Subcutaneous abdominal adipose tissue (tissue), 5 donors: ENCODE measurements at regions not wholly inside any gene's neighbourhood (a gene's known extent, or its start where the extent isn't known, plus 50 kb on each side); places are given as distances from the start of the nearest gene placed in this dataset.

Experiments used
- H3K27ac ChIP-seq: one replicate; pipeline ENCODE4 v1.7.0; 2013; ENCODE audit warnings: low read depth, mild to moderate bottlenecking, inconsistent platforms, low read length, moderate library complexity
- H3K27me3 ChIP-seq, 5 donors: one replicate each; pipeline ENCODE4 v1.7.0; 2013; ENCODE audit warnings: low read length in 5 of 5, inconsistent platforms in 1 of 5; ENCODE audit not compliant: control insufficient read depth in 5 of 5, insufficient read depth in 4 of 5
- H3K36me3 ChIP-seq, 5 donors: one replicate each; pipeline ENCODE4 v1.7.0; 2013; ENCODE audit warnings: low read length in 5 of 5; ENCODE audit not compliant: control insufficient read depth in 5 of 5, insufficient read depth in 5 of 5
- H3K4me1 ChIP-seq, 5 donors: one replicate each; pipeline ENCODE4 v1.7.0; 2013; ENCODE audit warnings: low read length in 5 of 5, mild to moderate bottlenecking in 3 of 5, moderate library complexity in 1 of 5; ENCODE audit not compliant: control insufficient read depth in 5 of 5, insufficient read depth in 5 of 5
- H3K4me3 ChIP-seq, 5 donors: one replicate each; pipeline ENCODE4 v1.7.0; 2013; ENCODE audit warnings: low read length in 5 of 5, low read depth in 1 of 5
- H3K9ac ChIP-seq, 5 donors: one replicate each; pipeline ENCODE4 v1.7.0; 2013; ENCODE audit warnings: low read length in 5 of 5, mild to moderate bottlenecking in 4 of 5, moderate library complexity in 3 of 5
- H3K9me3 ChIP-seq, 5 donors: one replicate each; pipeline ENCODE4 v1.7.0; 2013; ENCODE audit warnings: low read length in 5 of 5; ENCODE audit not compliant: control insufficient read depth in 5 of 5
- donor health status: healthy.
- donor health status: healthy.
- donor health status: healthy.
- donor health status: healthy.
- donor health status: healthy.

- Histone ChIP-seq H3K9ac (no peak overlapping the region), H3K27me3 (peaks cover 0 to 41% (median 33%) of the 10 kb centered on the region in 5 donors), H3K4me3 (no peak overlapping the region)
Observed at GRCh38 chr17:36661047-36661666, 59.8 kb downstream of the MRM1 start.

GRCh38 chr17:36661688-36662087 is 60.3 kb downstream of the MRM1 start:
- peaks cover 0 to 14% (median 11%) of the 10 kb centered on the region in 5 donors for H3K4me1 ChIP-seq
- no peak overlapping the region for H3K9ac ChIP-seq
- no peaks in the 10 kb centered on the region for H3K36me3 ChIP-seq
- no peak overlapping the region for H3K27ac ChIP-seq
- peaks cover 0 to 41% (median 29%) of the 10 kb centered on the region in 5 donors for H3K27me3 ChIP-seq
- no peak overlapping the region for H3K4me3 ChIP-seq
- H3K9me3 ChIP-seq, result no peaks in the 10 kb centered on the region

More at GRCh38 chr17:36661047-36661666, 59.8 kb downstream of the MRM1 start:
- Histone ChIP-seq H3K36me3 (no peaks in the 10 kb centered on the region), H3K4me1 (peaks cover 0 to 14% (median 11%) of the 10 kb centered on the region in 5 donors), H3K9me3 (no peaks in the 10 kb centered on the region), H3K27ac (no peak overlapping the region)

GRCh38 chr17:36665417-36665816 is 64.0 kb downstream of the MRM1 start:
- no peaks in the 10 kb centered on the region for H3K4me1 ChIP-seq
- no peak overlapping the region for H3K27ac ChIP-seq
- H3K27me3 ChIP-seq, result peaks cover 0 to 23% (median 16%) of the 10 kb centered on the region in 5 donors
- H3K4me3 ChIP-seq, result no peak overlapping the region
- H3K36me3 ChIP-seq, result no peaks in the 10 kb centered on the region
- H3K9ac ChIP-seq, result no peak overlapping the region
- H3K9me3 ChIP-seq, result no peaks in the 10 kb centered on the region

GRCh38 chr17:36667922-36668321 is 66.5 kb downstream of the MRM1 start:
- peaks cover 0 to 17% (median 10%) of the 10 kb centered on the region in 5 donors for H3K27me3 ChIP-seq
- no peak overlapping the region for H3K4me3 ChIP-seq
- no peak overlapping the region for H3K27ac ChIP-seq

GRCh38 chr17:36668824-36669223 is 67.4 kb downstream of the MRM1 start:
- H3K9ac ChIP-seq, result no peak overlapping the region
- H3K9me3 ChIP-seq, result no peaks in the 10 kb centered on the region

More at GRCh38 chr17:36667922-36668321, 66.5 kb downstream of the MRM1 start:
- no peak overlapping the region for H3K9ac ChIP-seq
- H3K4me1 ChIP-seq, result no peaks in the 10 kb centered on the region
- no peaks in the 10 kb centered on the region for H3K36me3 ChIP-seq
- no peaks in the 10 kb centered on the region for H3K9me3 ChIP-seq

GRCh38 chr17:36671144-36671543 is 69.8 kb downstream of the MRM1 start:
- Histone ChIP-seq H3K27ac (no peak overlapping the region), H3K27me3 (peaks cover 0 to 7% (median 6%) of the 10 kb centered on the region in 5 donors), H3K4me3 (no peak overlapping the region), H3K36me3 (no peaks in the 10 kb centered on the region), H3K9ac (no peak overlapping the region), H3K4me1 (peaks cover 0 to 6% (median 0%) of the 10 kb centered on the region in 5 donors), H3K9me3 (no peaks in the 10 kb centered on the region)

More at GRCh38 chr17:36668824-36669223, 67.4 kb downstream of the MRM1 start:
- H3K4me3 ChIP-seq, result no peak overlapping the region
- no peak overlapping the region for H3K27ac ChIP-seq
- H3K4me1 ChIP-seq, result no peaks in the 10 kb centered on the region
- peaks cover 0 to 14% (median 6%) of the 10 kb centered on the region in 5 donors for H3K27me3 ChIP-seq
- no peaks in the 10 kb centered on the region for H3K36me3 ChIP-seq

GRCh38 chr17:36672403-36672918 is 71.1 kb downstream of the MRM1 start:
- no peaks in the 10 kb centered on the region for H3K36me3 ChIP-seq
- H3K27me3 ChIP-seq, result peaks cover 0 to 7% (median 0%) of the 10 kb centered on the region in 5 donors
- no peak overlapping the region for H3K4me3 ChIP-seq
- no peak overlapping the region for H3K9ac ChIP-seq
- H3K27ac ChIP-seq, result no peak overlapping the region
- H3K4me1 ChIP-seq, result peaks cover 0 to 6% (median 0%) of the 10 kb centered on the region in 5 donors
- no peaks in the 10 kb centered on the region for H3K9me3 ChIP-seq

GRCh38 chr17:36673068-36673467 is 71.7 kb downstream of the MRM1 start:
- no peak overlapping the region for H3K9ac ChIP-seq
- H3K4me1 ChIP-seq, result peaks cover 0 to 6% (median 0%) of the 10 kb centered on the region in 5 donors
- no peaks in the 10 kb centered on the region for H3K9me3 ChIP-seq
- no peak overlapping the region for H3K27ac ChIP-seq
- H3K36me3 ChIP-seq, result no peaks in the 10 kb centered on the region
- H3K27me3 ChIP-seq, result peaks cover 0 to 7% (median 0%) of the 10 kb centered on the region in 5 donors
- H3K4me3 ChIP-seq, result no peak overlapping the region

GRCh38 chr17:36673637-36674277 is 72.4 kb downstream of the MRM1 start:
- H3K36me3 ChIP-seq, result no peaks in the 10 kb centered on the region
- no peak overlapping the region for H3K4me3 ChIP-seq

GRCh38 chr17:36674278-36674650 is 72.9 kb downstream of the MRM1 start:
- no peak overlapping the region for H3K27ac ChIP-seq
- H3K9ac ChIP-seq, result no peak overlapping the region
- H3K27me3 ChIP-seq, result peaks cover 0 to 3% (median 0%) of the 10 kb centered on the region in 5 donors
- H3K36me3 ChIP-seq, result no peaks in the 10 kb centered on the region
- H3K4me1 ChIP-seq, result peaks cover 0 to 6% (median 0%) of the 10 kb centered on the region in 5 donors
- no peaks in the 10 kb centered on the region for H3K9me3 ChIP-seq
- no peak overlapping the region for H3K4me3 ChIP-seq

More at GRCh38 chr17:36673637-36674277, 72.4 kb downstream of the MRM1 start:
- H3K9ac ChIP-seq, result no peak overlapping the region
- no peaks in the 10 kb centered on the region for H3K9me3 ChIP-seq
- peaks cover 0 to 5% (median 0%) of the 10 kb centered on the region in 5 donors for H3K27me3 ChIP-seq
- no peak overlapping the region for H3K27ac ChIP-seq
- peaks cover 0 to 6% (median 0%) of the 10 kb centered on the region in 5 donors for H3K4me1 ChIP-seq
